IMR-90 (cell line): ENCODE measurements at regions not wholly inside any gene's neighbourhood (a gene's known extent, or its start where the extent isn't known, plus 50 kb on each side); places are given as distances from the start of the nearest gene placed in this dataset.

ENCODE experiments used
- ATAC-seq: fragments of 200-7000 bp; cut with Tn5 transposase; 2 replicates; pipeline ENCODE4 v1.9.1; 2020; ENCODE audit warnings: low read depth, mild to moderate bottlenecking, moderate library complexity
- BruUV-seq: library from RNA; stranded (reverse); fragments of 400-500 nt; replicated peaks from 2 replicates; lab custom pipeline; 2021; lab: Mats Ljungman, UMichigan
- CTCF ChIA-PET: fragments of 300-600 bp; formaldehyde crosslinking; extraction: SDS; loops from one replicate; lab custom pipeline; 2021; ENCODE audit warnings: antibody characterized with exemption; lab: Yijun Ruan, JAX
- POLR2A ChIA-PET: fragments of 300-600 bp; sonication (Branson Sonifier 250); formaldehyde crosslinking; loops from one replicate; lab custom pipeline; 2022; ENCODE audit warnings: antibody characterized with exemption; ENCODE audit not compliant: unreplicated experiment; lab: Charles Lee
- DNase-seq: peaks from one replicate; pipeline ENCODE4 v3.0.0; 2013
- H2AFZ ChIP-seq: replicated peaks from 2 replicates; pipeline ENCODE3; 2013; ENCODE audit warnings: low read length, mild to moderate bottlenecking; ENCODE audit not compliant: poor library complexity
- H2AK5ac ChIP-seq: 2 replicates; pipeline ENCODE4 v1.6.1; 2013; ENCODE audit warnings: low read depth, low read length, inconsistent platforms
- H2AK9ac ChIP-seq: replicated peaks from 2 replicates; pipeline ENCODE3; 2013; ENCODE audit warnings: mild to moderate bottlenecking, low read depth, low read length, moderate library complexity; ENCODE audit not compliant: poor library complexity
- H2BK120ac ChIP-seq: 2 replicates; pipeline ENCODE4 v1.6.1; 2013; ENCODE audit warnings: low read depth, low read length, inconsistent platforms
- H2BK15ac ChIP-seq: 3 replicates; pipeline ENCODE4 v1.6.1; 2013; ENCODE audit warnings: low read depth, low read length, inconsistent platforms
- H2BK20ac ChIP-seq: 2 replicates; pipeline ENCODE4 v1.6.1; 2013; ENCODE audit warnings: low read depth, mild to moderate bottlenecking, inconsistent platforms, low read length, moderate library complexity
- H2BK5ac ChIP-seq: 2 replicates; pipeline ENCODE4 v1.6.1; 2013; ENCODE audit warnings: mild to moderate bottlenecking, low read depth, low read length, inconsistent platforms; ENCODE audit not compliant: poor library complexity, severe bottlenecking
- H3K14ac ChIP-seq: replicated peaks from 2 replicates; pipeline ENCODE4 v1.6.1; 2013; ENCODE audit warnings: low read depth, low read length, inconsistent platforms
- H3K18ac ChIP-seq: 2 replicates; pipeline ENCODE4 v1.6.1; 2013; ENCODE audit warnings: low read depth, low read length, control low read depth
- H3K23ac ChIP-seq: 2 replicates; pipeline ENCODE4 v1.6.1; 2013; ENCODE audit warnings: low read depth, low read length, inconsistent platforms
- H3K27ac ChIP-seq: 2 replicates; pipeline ENCODE4 v1.5.1; 2013; ENCODE audit warnings: mild to moderate bottlenecking, control low read depth, low read length; ENCODE audit not compliant: insufficient read depth
- H3K27me3 ChIP-seq: 2 replicates; pipeline ENCODE4 v1.6.1; 2013; ENCODE audit warnings: low read length; ENCODE audit not compliant: control insufficient read depth, insufficient read depth
- H3K36me3 ChIP-seq: 2 replicates; pipeline ENCODE4 v1.6.1; 2013; ENCODE audit warnings: low read length, mixed read lengths; ENCODE audit not compliant: control insufficient read depth, insufficient read depth
- H3K4ac ChIP-seq: 2 replicates; pipeline ENCODE4 v1.6.1; 2013; ENCODE audit warnings: low read depth, low read length, inconsistent platforms
- H3K4me1 ChIP-seq: 2 replicates; pipeline ENCODE4 v1.6.1; 2013; ENCODE audit warnings: low read length, mixed read lengths; ENCODE audit not compliant: control insufficient read depth, insufficient read depth
- H3K4me2 ChIP-seq: 2 replicates; pipeline ENCODE4 v1.6.1; 2013; ENCODE audit warnings: low read depth, mild to moderate bottlenecking, control low read depth, low read length, moderate library complexity
- H3K4me3 ChIP-seq: 2 replicates; pipeline ENCODE4 v1.5.1; 2013; ENCODE audit warnings: low read depth, mild to moderate bottlenecking, control low read depth, low read length, moderate library complexity; ENCODE audit not compliant: insufficient read depth
- H3K56ac ChIP-seq: 2 replicates; pipeline ENCODE4 v1.6.1; 2013; ENCODE audit warnings: low read length, inconsistent platforms; ENCODE audit not compliant: insufficient read depth; ENCODE audit errors: extremely low read depth
- H3K79me1 ChIP-seq, 2 experiments: 2 replicates each; pipeline ENCODE4 v1.6.1; 2013; ENCODE audit warnings: low read length in 2 of 2, inconsistent platforms in 1 of 2, low read depth in 1 of 2
- H3K9ac ChIP-seq: 2 replicates; pipeline ENCODE4 v1.6.1; 2013; ENCODE audit warnings: low read depth, low read length, control low read depth
- H3K9me1 ChIP-seq: 2 replicates; pipeline ENCODE4 v1.6.1; 2013; ENCODE audit warnings: low read length, inconsistent platforms; ENCODE audit not compliant: insufficient read depth
- H3K9me3 ChIP-seq: 2 replicates; pipeline ENCODE4 v1.6.1; 2013; ENCODE audit warnings: low read length; ENCODE audit not compliant: control insufficient read depth, insufficient read depth
- H4K20me1 ChIP-seq: 2 replicates; pipeline ENCODE4 v1.6.1; 2013; ENCODE audit warnings: low read length, inconsistent platforms; ENCODE audit not compliant: insufficient read depth
- H4K5ac ChIP-seq: 2 replicates; pipeline ENCODE4 v1.6.1; 2013; ENCODE audit warnings: mild to moderate bottlenecking, low read depth, low read length, control low read depth
- H4K8ac ChIP-seq, 2 experiments: 2 replicates each; pipeline ENCODE4 v1.6.1; 2013; ENCODE audit warnings: low read depth in 2 of 2, low read length in 2 of 2, control low read depth in 1 of 2, inconsistent platforms in 1 of 2
- H4K91ac ChIP-seq: 2 replicates; pipeline ENCODE4 v1.6.1; 2013; ENCODE audit warnings: low read depth, low read length, inconsistent platforms; ENCODE audit not compliant: insufficient read depth
- MAZ ChIP-seq: IDR thresholded peaks from 2 replicates; pipeline ENCODE4 v1.6.1; 2012; ENCODE audit warnings: low read depth, mild to moderate bottlenecking, low read length, improper control_type of control experiment, moderate library complexity, borderline replicate concordance
- MXI1 ChIP-seq: IDR thresholded peaks from 2 replicates; pipeline ENCODE4 v1.6.1; 2012; ENCODE audit warnings: low read depth, mild to moderate bottlenecking, low read length, moderate library complexity, borderline replicate concordance
- NFE2L2 ChIP-seq: fragments of 150-350 bp; IDR thresholded peaks from 2 replicates; pipeline ENCODE4 v1.6.1; 2016; ENCODE audit warnings: low read depth, mild to moderate bottlenecking, low read length
- RCOR1 ChIP-seq: IDR thresholded peaks from 2 replicates; pipeline ENCODE4 v1.6.1; 2012; ENCODE audit warnings: mild to moderate bottlenecking, low read length, improper control_type of control experiment; ENCODE audit not compliant: insufficient replicate concordance
- SMC3 ChIP-seq: fragments of 150-350 bp; IDR thresholded peaks from 2 replicates; pipeline ENCODE4 v1.6.1; 2016; ENCODE audit warnings: low read depth, mild to moderate bottlenecking, antibody characterized with exemption, low read length, moderate library complexity
- WGBS, 2 experiments: methylation state at CpG; one replicate each; pipeline versions ENCODE4 v1.1.5 to v1.1.7; 2013; ENCODE audit warnings: missing lambda C conversion rate in 2 of 2; ENCODE audit not compliant: insufficient read length in 1 of 2; ENCODE audit errors: extremely low coverage in 2 of 2; 5-methylcytosine and 5-hydroxymethylcytosine counted together
- dilution Hi-C: fragments of 300-500 bp; cut with HindIII; formaldehyde crosslinking; loops from one replicate; pipeline ENCODE4 v1.14.3; 2018; ENCODE audit warnings: low sequenced_read_pairs; ENCODE audit not compliant: unreplicated experiment
- in situ Hi-C: fragments of 300-500 bp; cut with MboI; formaldehyde crosslinking; loops from 3 replicates; pipeline ENCODE4 v1.14.3; 2019; ENCODE audit warnings: low sequenced_read_pairs, inconsistent platforms, mixed read lengths
- intact Hi-C: fragments of 100-400 bp; cut with micrococcal nuclease; formaldehyde crosslinking; loops from 2 replicates; pipeline ENCODE4 v1.10.0; 2022

- Histone ChIP-seq H3K4me3 (no peak overlapping the region), H2BK15ac (no peak overlapping the region), H3K4me1 (no peaks in the 10 kb centered on the region), H2AFZ (no peak overlapping the region), H3K14ac (no peak overlapping the region), H2BK20ac (no peak overlapping the region), H3K4ac (no peak overlapping the region), H3K36me3 (no peaks in the 10 kb centered on the region), H2BK120ac (no peak overlapping the region), H3K4me2 (no peak overlapping the region), H3K27ac (no peak overlapping the region), H2BK5ac (no peak overlapping the region), H4K20me1 (no peaks in the 10 kb centered on the region), H4K5ac (no peak overlapping the region), H3K79me1 (no peaks in the 10 kb centered on the region), H4K8ac (no peak overlapping the region), H3K56ac (no peak overlapping the region), H3K18ac (no peak overlapping the region), H4K91ac (no peak overlapping the region), H3K9me1 (no peaks in the 10 kb centered on the region), H3K9me3 (no peaks in the 10 kb centered on the region), H2AK5ac (no peak overlapping the region), H3K9ac (no peak overlapping the region), H3K23ac (no peak overlapping the region), H3K27me3 (no peaks in the 10 kb centered on the region), H2AK9ac (no peak overlapping the region)
- WGBS, 2 experiments: no CpG with 5 or more reads among the region's 3 CpGs
- POLR2A ChIA-PET: no interaction called here
- intact Hi-C loops: no loop called here
- BruUV-seq: no TSS peak
- no peak for DNase-seq
- ATAC-seq: no peak
- dilution Hi-C loops: no loop called here
- in situ Hi-C loops: no loop called here
- CTCF ChIA-PET: no interaction called here
- TF ChIP-seq MAZ (no peak), NFE2L2 (peak; percentile 72), RCOR1 (no peak), SMC3 (no peak), MXI1 (no peak)
Measured at GRCh38 chr2:58516695-58517094, 275.6 kb upstream of the FANCL start.
